SK-N-SH (cell line): ENCODE measurements at regions not wholly inside any gene's neighbourhood (a gene's known extent, or its start where the extent isn't known, plus 50 kb on each side); places are given as distances from the start of the nearest gene placed in this dataset.

Experiments used
- CTCF ChIA-PET: fragments of 300-600, 350-600 bp; formaldehyde crosslinking; extraction: SDS; loops from one replicate; lab custom pipeline; 2021; lab: Yijun Ruan, JAX
- POLR2A ChIA-PET: fragments of 350-600 bp; sonication (Branson Sonifier 250); formaldehyde crosslinking; extraction: SDS; loops from one replicate; lab custom pipeline; 2020; ENCODE audit warnings: antibody characterized with exemption, inconsistent platforms; lab: Yijun Ruan, JAX
- DNase-seq: peaks from one replicate; pipeline ENCODE4 v3.0.0; 2012
- H2AFZ ChIP-seq: fragments of 200-600 bp; sonication (generic); 2 replicates; pipeline ENCODE4 v1.8.1; 2016; ENCODE audit warnings: antibody characterized with exemption, mild to moderate bottlenecking, low read depth
- H3F3A ChIP-seq: fragments of 200-600 bp; sonication (generic); replicated peaks from 2 replicates; pipeline ENCODE3; 2016; ENCODE audit warnings: antibody characterized with exemption, mild to moderate bottlenecking; ENCODE audit not compliant: insufficient read depth
- H3K27ac ChIP-seq, 2 experiments: fragments of 200-500 bp in 1 of 2; fragments of 200-600 bp in 1 of 2; sonication (Bioruptor generic) in 1 of 2; sonication (generic), shearing (Covaris generic) in 1 of 2; 2 replicates each; pipeline versions ENCODE4 v1.5.1 to v1.6.1; 2014 to 2016; ENCODE audit warnings: low read depth in 2 of 2, inconsistent platforms in 1 of 2, low read length in 1 of 2, mild to moderate bottlenecking in 1 of 2, mixed read lengths in 1 of 2
- H3K27me3 ChIP-seq: fragments of 200-600 bp; sonication (generic), shearing (Covaris generic); 2 replicates; pipeline ENCODE4 v1.6.1; 2016; ENCODE audit warnings: mixed run types; ENCODE audit not compliant: insufficient read depth
- H3K36me3 ChIP-seq, 2 experiments: fragments of 200-500 bp in 1 of 2; fragments of 200-600 bp in 1 of 2; sonication (Bioruptor generic) in 1 of 2; sonication (generic) in 1 of 2; replicated peaks in 1 of 2; 2 replicates each; pipeline versions ENCODE3 to v1.5.1; 2014 to 2016; ENCODE audit warnings: low read length in 1 of 2, mild to moderate bottlenecking in 1 of 2; ENCODE audit not compliant: insufficient read depth in 2 of 2, control insufficient read depth in 1 of 2
- H3K4me1 ChIP-seq, 2 experiments: fragments of 200-500 bp in 1 of 2; fragments of 200-600 bp in 1 of 2; sonication (Bioruptor generic) in 1 of 2; sonication (generic), shearing (Covaris generic) in 1 of 2; 2 replicates each; pipeline versions ENCODE4 v1.5.1 to v1.6.1; 2014 to 2016; ENCODE audit warnings: low read depth in 1 of 2, low read length in 1 of 2, mixed run types in 1 of 2; ENCODE audit not compliant: insufficient read depth in 2 of 2, control insufficient read depth in 1 of 2
- H3K4me2 ChIP-seq: fragments of 200-600 bp; sonication (generic), shearing (Covaris generic); 2 replicates; pipeline ENCODE4 v1.6.1; 2017; ENCODE audit warnings: mixed run types
- H3K4me3 ChIP-seq, 2 experiments: fragments of 200-500 bp in 1 of 2; fragments of 200-600 bp in 1 of 2; sonication (Bioruptor generic) in 1 of 2; sonication (generic), shearing (Covaris generic) in 1 of 2; 2 replicates each; pipeline versions ENCODE4 v1.5.1 to v1.8.1; 2014 to 2016; ENCODE audit warnings: low read depth in 2 of 2, inconsistent platforms in 1 of 2, low read length in 1 of 2, mild to moderate bottlenecking in 1 of 2, mixed read lengths in 1 of 2, moderate library complexity in 1 of 2
- H3K79me2 ChIP-seq: fragments of 200-600 bp; sonication (generic); 2 replicates; pipeline ENCODE4 v1.8.1; 2017; ENCODE audit warnings: mild to moderate bottlenecking; ENCODE audit not compliant: insufficient read depth
- H3K9ac ChIP-seq: fragments of 200-600 bp; sonication (generic); 2 replicates; pipeline ENCODE4 v1.6.1; 2017; ENCODE audit warnings: mixed run types
- H3K9me2 ChIP-seq: fragments of 200-600 bp; sonication (generic); 2 replicates; pipeline ENCODE4 v1.6.1; 2017; ENCODE audit warnings: mixed run types
- H3K9me3 ChIP-seq: fragments of 200-600 bp; sonication (generic); 2 replicates; pipeline ENCODE4 v1.6.1; 2017; ENCODE audit warnings: mixed run types, mild to moderate bottlenecking, moderate library complexity
- H4K20me1 ChIP-seq: fragments of 200-600 bp; sonication (generic); 2 replicates; pipeline ENCODE4 v1.6.1; 2017; ENCODE audit warnings: mild to moderate bottlenecking, mixed run types; ENCODE audit not compliant: insufficient read depth
- CHD2 ChIP-seq: fragments of 150-350 bp; IDR thresholded peaks from 2 replicates; pipeline ENCODE4 v1.6.1; 2018; ENCODE audit warnings: low read length; ENCODE audit not compliant: partially characterized antibody
- ELF1 ChIP-seq: IDR thresholded peaks from 2 replicates; pipeline ENCODE4 v1.4.0; 2012
- FOXJ3 ChIP-seq: sonication (generic); formaldehyde crosslinking; IDR thresholded peaks from 2 replicates; pipeline ENCODE4 v1.5.1; 2020; ENCODE audit warnings: mild to moderate bottlenecking, missing genetic modification reagents
- GABPA ChIP-seq: IDR thresholded peaks from 2 replicates; pipeline ENCODE4 v1.4.0; 2012; ENCODE audit warnings: low read depth, mild to moderate bottlenecking
- GATA2 ChIP-seq: sonication (generic); formaldehyde crosslinking; IDR thresholded peaks from 2 replicates; pipeline ENCODE4 v1.5.0; 2020; ENCODE audit warnings: mild to moderate bottlenecking, missing genetic modification reagents
- JUND ChIP-seq: IDR thresholded peaks from 2 replicates; pipeline ENCODE4 v1.4.0; 2012
- MAX ChIP-seq: IDR thresholded peaks from 2 replicates; pipeline ENCODE4 v1.4.0; 2012; ENCODE audit warnings: low read depth
- MXI1 ChIP-seq: IDR thresholded peaks from 2 replicates; pipeline ENCODE4 v1.6.1; 2012; ENCODE audit warnings: mild to moderate bottlenecking, low read depth, low read length, improper control_type of control experiment
- NFIC ChIP-seq: IDR thresholded peaks from 2 replicates; pipeline ENCODE4 v1.4.0; 2012; ENCODE audit warnings: borderline replicate concordance
- POLR2AphosphoS5 ChIP-seq: IDR thresholded peaks from 2 replicates; pipeline ENCODE4 v1.6.1; 2012; ENCODE audit warnings: low read depth, low read length
- RCOR1 ChIP-seq: fragments of 150-350 bp; IDR thresholded peaks from 2 replicates; pipeline ENCODE4 v1.6.1; 2017; ENCODE audit warnings: antibody characterized with exemption, low read length
- REST ChIP-seq: IDR thresholded peaks from 2 replicates; pipeline ENCODE4 v1.6.1; 2012; ENCODE audit warnings: mild to moderate bottlenecking, low read depth, low read length, moderate library complexity
- RFX5 ChIP-seq: IDR thresholded peaks from 2 replicates; pipeline ENCODE4 v1.6.1; 2012; ENCODE audit warnings: mild to moderate bottlenecking, improper control_type of control experiment, low read length
- RXRA ChIP-seq: IDR thresholded peaks from 2 replicates; pipeline ENCODE4 v1.4.0; 2012; ENCODE audit warnings: low read depth, mild to moderate bottlenecking, borderline replicate concordance
- SIN3A ChIP-seq: IDR thresholded peaks from 2 replicates; pipeline ENCODE4 v1.6.1; 2012; ENCODE audit warnings: low read depth, mild to moderate bottlenecking, low read length, moderate library complexity, borderline replicate concordance
- TCF12 ChIP-seq: IDR thresholded peaks from 2 replicates; pipeline ENCODE4 v1.4.0; 2012
- TEAD4 ChIP-seq: IDR thresholded peaks from 2 replicates; pipeline ENCODE4 v1.4.0; 2012; ENCODE audit warnings: mild to moderate bottlenecking, borderline replicate concordance; ENCODE audit not compliant: insufficient read depth
- USF2 ChIP-seq: fragments of 150-350 bp; IDR thresholded peaks from 2 replicates; pipeline ENCODE4 v1.6.1; 2017; ENCODE audit warnings: antibody characterized with exemption, low read length, low read depth, borderline replicate concordance
- YY1 ChIP-seq: IDR thresholded peaks from 2 replicates; pipeline ENCODE4 v1.4.0; 2012; ENCODE audit warnings: low read depth, mild to moderate bottlenecking
- ZBTB33 ChIP-seq: IDR thresholded peaks from 2 replicates; pipeline ENCODE4 v1.4.0; 2012; ENCODE audit warnings: low read depth, borderline replicate concordance
- WGBS: methylation state at CpG from one replicate; pipeline ENCODE4 v1.1.6; 2017; ENCODE audit warnings: low lambda C conversion rate; 5-methylcytosine and 5-hydroxymethylcytosine counted together
- TF ChIP-seq, protein P1 (sequence below): IDR thresholded peaks from 2 replicates; pipeline ENCODE4 v1.4.0; 2012; ENCODE audit warnings: low read depth, borderline replicate concordance
- TF ChIP-seq, protein P2 (sequence below): IDR thresholded peaks from 2 replicates; pipeline ENCODE4; 2012

GRCh38 chr9:118156846-118157245, 452.6 kb downstream of the TLR4 start:
- H3K4me3 ChIP-seq = no peak overlapping the region
- CTCF ChIA-PET = interaction anchor here (2.0 kb wide), 1 partner anchor 13 kb away, joined by 14 read pairs; no protein-coding TSS in a partner anchor
- WGBS = 31% methylated on average over 6 of the region's 6 CpGs
- H3K9me3 ChIP-seq = no peaks in the 10 kb centered on the region
- no peak for DNase-seq
- H3K9ac ChIP-seq = no peak overlapping the region
- H3K9me2 ChIP-seq = no peaks in the 10 kb centered on the region
- H2AFZ ChIP-seq = no peak overlapping the region
- TF ChIP-seq MAX = no peak
- no peak for TF ChIP-seq RCOR1
- no peak for TF ChIP-seq RXRA
- no peak for TF ChIP-seq FOXJ3 (CRISPR knock-in tag)
- TF ChIP-seq CHD2 = no peak
- TF ChIP-seq ELF1 = no peak
- no peak for TF ChIP-seq GABPA
- TF ChIP-seq NFIC = no peak
- TF ChIP-seq SIN3A = no peak
- TF ChIP-seq ZBTB33 = no peak
- TF ChIP-seq TCF12 = no peak
- no peak for TF ChIP-seq JUND
- no peak for TF ChIP-seq GATA2 (CRISPR knock-in tag)
- TF ChIP-seq POLR2AphosphoS5 = no peak
- no peaks in the 10 kb centered on the region for H4K20me1 ChIP-seq
- H3K27me3 ChIP-seq = no peaks in the 10 kb centered on the region
- no peaks in the 10 kb centered on the region for H3K4me1 ChIP-seq
- H3K27ac ChIP-seq = no peak overlapping the region
- H3K4me2 ChIP-seq = no peak overlapping the region
- H3K79me2 ChIP-seq = no peaks in the 10 kb centered on the region
- POLR2A ChIA-PET = no interaction called here
- no peaks in the 10 kb centered on the region for H3F3A ChIP-seq
- H3K36me3 ChIP-seq = no peaks in the 10 kb centered on the region

- POLR2A ChIA-PET = no interaction called here
- WGBS = 44% methylated on average over 3 of the region's 3 CpGs
- H3K9me2 ChIP-seq = no peaks in the 10 kb centered on the region
- TF ChIP-seq, protein P1, sequence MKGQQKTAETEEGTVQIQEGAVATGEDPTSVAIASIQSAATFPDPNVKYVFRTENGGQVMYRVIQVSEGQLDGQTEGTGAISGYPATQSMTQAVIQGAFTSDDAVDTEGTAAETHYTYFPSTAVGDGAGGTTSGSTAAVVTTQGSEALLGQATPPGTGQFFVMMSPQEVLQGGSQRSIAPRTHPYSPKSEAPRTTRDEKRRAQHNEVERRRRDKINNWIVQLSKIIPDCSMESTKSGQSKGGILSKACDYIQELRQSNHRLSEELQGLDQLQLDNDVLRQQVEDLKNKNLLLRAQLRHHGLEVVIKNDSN = no peak
- TF ChIP-seq ELF1 (no peak), NFIC (no peak), TCF12 (no peak), TEAD4 (no peak), REST (no peak), YY1 (no peak), MXI1 (no peak), SIN3A (no peak), GABPA (no peak), USF2 (no peak), GATA2 (CRISPR knock-in tag) (no peak), RFX5 (no peak)
- TF ChIP-seq, protein P2, sequence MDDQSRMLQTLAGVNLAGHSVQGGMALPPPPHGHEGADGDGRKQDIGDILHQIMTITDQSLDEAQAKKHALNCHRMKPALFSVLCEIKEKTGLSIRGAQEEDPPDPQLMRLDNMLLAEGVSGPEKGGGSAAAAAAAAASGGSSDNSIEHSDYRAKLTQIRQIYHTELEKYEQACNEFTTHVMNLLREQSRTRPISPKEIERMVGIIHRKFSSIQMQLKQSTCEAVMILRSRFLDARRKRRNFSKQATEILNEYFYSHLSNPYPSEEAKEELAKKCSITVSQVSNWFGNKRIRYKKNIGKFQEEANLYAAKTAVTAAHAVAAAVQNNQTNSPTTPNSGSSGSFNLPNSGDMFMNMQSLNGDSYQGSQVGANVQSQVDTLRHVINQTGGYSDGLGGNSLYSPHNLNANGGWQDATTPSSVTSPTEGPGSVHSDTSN = no peak
Measured at GRCh38 chr9:118162716-118163115, 458.5 kb downstream of the TLR4 start.

More at GRCh38 chr9:118162716-118163115, 458.5 kb downstream of the TLR4 start:
- no peak overlapping the region for H2AFZ ChIP-seq
- H3K36me3 ChIP-seq = no peaks in the 10 kb centered on the region
- no peaks in the 10 kb centered on the region for H3F3A ChIP-seq
- H3K4me1 ChIP-seq = no peaks in the 10 kb centered on the region
- DNase-seq = no peak
- H3K9me3 ChIP-seq = no peaks in the 10 kb centered on the region
- no peaks in the 10 kb centered on the region for H3K27me3 ChIP-seq
- no peaks in the 10 kb centered on the region for H4K20me1 ChIP-seq
- CTCF ChIA-PET = interaction anchor here (1.7 kb wide), 1 partner anchor 8 kb away, joined by 9 read pairs; no protein-coding TSS in a partner anchor
- H3K4me2 ChIP-seq = no peak overlapping the region
- H3K27ac ChIP-seq = no peak overlapping the region
- H3K4me3 ChIP-seq = no peak overlapping the region
- no peak overlapping the region for H3K9ac ChIP-seq
- no peaks in the 10 kb centered on the region for H3K79me2 ChIP-seq
